Upper lobe of left lung (tissue), 6 donors: ENCODE measurements at regions not wholly inside any gene's neighbourhood (a gene's known extent, or its start where the extent isn't known, plus 50 kb on each side); places are given as distances from the start of the nearest gene placed in this dataset.

Experiments
- ATAC-seq, 2 donors: fragments of 200-7000 bp; cut with Tn5 transposase; one replicate each; pipeline ENCODE4 v1.9.1; 2022; ENCODE audit warnings: mild to moderate bottlenecking in 2 of 2, moderate library complexity in 2 of 2; ENCODE audit not compliant: low FRiP score in 2 of 2
- DNase-seq, 2 donors: peaks; one replicate each; pipeline ENCODE4 v3.0.0-alpha.2; 2019 to 2020
- H3K27ac ChIP-seq, 4 donors: fragments of 200-600 bp; sonication (generic); one replicate each; pipeline ENCODE4 v1.5.1; 2016 to 2019
- H3K27me3 ChIP-seq, 4 donors: fragments of 200-600 bp; sonication (generic); one replicate each; pipeline ENCODE4 v1.5.1; 2017 to 2019
- H3K36me3 ChIP-seq, 4 donors: fragments of 200-600 bp; sonication (generic); one replicate each; pipeline ENCODE4 v1.5.1; 2016 to 2019
- H3K4me1 ChIP-seq, 4 donors: fragments of 200-600 bp; sonication (generic); one replicate each; pipeline ENCODE4 v1.5.1; 2018 to 2019
- H3K4me3 ChIP-seq, 4 donors: fragments of 200-600 bp; sonication (generic); one replicate each; pipeline ENCODE4 v1.5.1; 2017 to 2019; ENCODE audit warnings: mild to moderate bottlenecking in 2 of 4, moderate library complexity in 1 of 4
- H3K9me3 ChIP-seq, 4 donors: fragments of 200-600 bp; sonication (generic); one replicate each; pipeline ENCODE4 v1.5.1; 2018 to 2019
- EP300 ChIP-seq, 4 donors: sonication (generic); formaldehyde crosslinking; IDR thresholded peaks; one replicate each; pipeline ENCODE4 v1.5.1; 2017; ENCODE audit warnings: antibody characterized with exemption in 4 of 4, control low read depth in 2 of 4
- POLR2A ChIP-seq, 4 donors: fragments of 450-650 bp; IDR thresholded peaks; one replicate each; pipeline ENCODE4 v1.5.1; 2016 to 2017; ENCODE audit warnings: antibody characterized with exemption in 4 of 4, mild to moderate bottlenecking in 2 of 4
- POLR2AphosphoS5 ChIP-seq, 2 donors: sonication (generic); formaldehyde crosslinking; IDR thresholded peaks; one replicate each; pipeline ENCODE4 v1.5.1; 2017; ENCODE audit warnings: antibody characterized with exemption in 2 of 2
- WGBS, 2 donors: methylation state at CpG; one replicate each; pipeline ENCODE4 v1.1.5; 2017 to 2018; 5-methylcytosine and 5-hydroxymethylcytosine counted together
- TF ChIP-seq, protein P1 (sequence below), 6 experiments: fragments of 450-650 bp in 4 of 6; fragments of 200-600 bp in 2 of 6; sonication (generic) in 2 of 6; IDR thresholded peaks; one replicate each; pipeline ENCODE4 v1.5.1; 2016 to 2019; ENCODE audit warnings: antibody characterized with exemption in 6 of 6
- donor health status: DM: no; HTN: no; CAD: no; lungs with moderate emphysema.
- donor health status: DM: no; HTN: yes; CAD: no; lungs with severe emphysema.

DNA sequence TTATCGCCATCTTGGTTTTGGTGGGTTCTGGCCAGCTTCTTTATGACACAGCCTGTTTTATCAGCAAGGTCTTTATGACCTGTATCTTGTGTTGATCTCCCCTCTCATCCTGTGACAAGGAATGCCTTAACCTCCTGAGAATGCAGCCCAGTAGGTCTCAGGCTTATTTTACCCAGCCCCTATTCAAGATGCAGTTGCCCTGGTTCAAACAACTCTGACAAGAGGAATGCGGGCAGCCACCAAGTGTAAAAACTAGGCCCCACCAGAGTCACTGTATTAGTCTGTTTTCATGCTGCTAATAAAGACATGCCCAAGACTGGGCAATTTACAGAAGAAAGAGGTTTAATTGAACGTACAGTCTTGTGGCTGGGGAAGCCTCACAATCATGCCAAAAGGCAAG is 671.3 kb downstream of the SORCS1 start:
- Histone ChIP-seq H3K4me3 (no peak overlapping the region), H3K36me3 (no peaks in the 10 kb centered on the region), H3K4me1 (no peaks in the 10 kb centered on the region), H3K27ac (no peak overlapping the region), H3K9me3 (no peaks in the 10 kb centered on the region), H3K27me3 (no peaks in the 10 kb centered on the region)
- WGBS, 2 donors, result 78 to 83% methylated on average over 3 of the region's 3 CpGs
- DNase-seq, result no peak
- no peak for ATAC-seq
- no peak for TF ChIP-seq POLR2AphosphoS5 (IDR thresholded peaks at IDR 0.05)
- TF ChIP-seq POLR2A (IDR thresholded peaks at IDR 0.05), result no peak
- no peak for TF ChIP-seq EP300 (IDR thresholded peaks at IDR 0.05)
- TF ChIP-seq, protein P1, sequence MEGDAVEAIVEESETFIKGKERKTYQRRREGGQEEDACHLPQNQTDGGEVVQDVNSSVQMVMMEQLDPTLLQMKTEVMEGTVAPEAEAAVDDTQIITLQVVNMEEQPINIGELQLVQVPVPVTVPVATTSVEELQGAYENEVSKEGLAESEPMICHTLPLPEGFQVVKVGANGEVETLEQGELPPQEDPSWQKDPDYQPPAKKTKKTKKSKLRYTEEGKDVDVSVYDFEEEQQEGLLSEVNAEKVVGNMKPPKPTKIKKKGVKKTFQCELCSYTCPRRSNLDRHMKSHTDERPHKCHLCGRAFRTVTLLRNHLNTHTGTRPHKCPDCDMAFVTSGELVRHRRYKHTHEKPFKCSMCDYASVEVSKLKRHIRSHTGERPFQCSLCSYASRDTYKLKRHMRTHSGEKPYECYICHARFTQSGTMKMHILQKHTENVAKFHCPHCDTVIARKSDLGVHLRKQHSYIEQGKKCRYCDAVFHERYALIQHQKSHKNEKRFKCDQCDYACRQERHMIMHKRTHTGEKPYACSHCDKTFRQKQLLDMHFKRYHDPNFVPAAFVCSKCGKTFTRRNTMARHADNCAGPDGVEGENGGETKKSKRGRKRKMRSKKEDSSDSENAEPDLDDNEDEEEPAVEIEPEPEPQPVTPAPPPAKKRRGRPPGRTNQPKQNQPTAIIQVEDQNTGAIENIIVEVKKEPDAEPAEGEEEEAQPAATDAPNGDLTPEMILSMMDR (IDR thresholded peaks at IDR 0.05), result no peak

DNA sequence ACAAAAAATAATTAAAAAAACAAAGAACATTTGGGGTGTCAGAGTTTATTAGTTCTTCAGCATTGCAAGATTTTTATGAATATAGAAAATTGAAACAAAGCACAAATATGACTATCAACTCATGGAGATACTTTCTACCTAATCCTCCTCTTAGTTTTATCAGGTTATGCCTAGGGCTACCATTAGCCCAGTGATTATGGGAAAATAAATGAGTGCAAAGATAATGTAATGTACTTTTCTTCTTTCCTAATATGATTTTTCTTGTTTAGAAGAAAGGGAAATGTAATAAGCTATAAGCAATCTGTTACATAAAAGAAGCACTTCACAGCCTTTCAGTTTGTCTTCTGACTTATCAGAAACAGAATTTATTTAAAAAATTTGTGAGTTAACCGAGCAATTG is 676.8 kb downstream of the SORCS1 start:
- TF ChIP-seq POLR2AphosphoS5 (IDR thresholded peaks at IDR 0.05), result no peak
- no peak for TF ChIP-seq EP300 (IDR thresholded peaks at IDR 0.05)
- no peak for TF ChIP-seq POLR2A (IDR thresholded peaks at IDR 0.05)
- TF ChIP-seq, protein P1 (IDR thresholded peaks at IDR 0.05), result no peak
- no peaks in the 10 kb centered on the region for H3K9me3 ChIP-seq
- DNase-seq (no peak), ATAC-seq (no peak)
- WGBS, 2 donors, result 58 to 83% methylated on average over 1 of the region's 1 CpG
- no peaks in the 10 kb centered on the region for H3K4me1 ChIP-seq
- H3K36me3 ChIP-seq, result no peaks in the 10 kb centered on the region
- no peaks in the 10 kb centered on the region for H3K27me3 ChIP-seq
- no peak overlapping the region for H3K27ac ChIP-seq
- H3K4me3 ChIP-seq, result no peak overlapping the region

DNA sequence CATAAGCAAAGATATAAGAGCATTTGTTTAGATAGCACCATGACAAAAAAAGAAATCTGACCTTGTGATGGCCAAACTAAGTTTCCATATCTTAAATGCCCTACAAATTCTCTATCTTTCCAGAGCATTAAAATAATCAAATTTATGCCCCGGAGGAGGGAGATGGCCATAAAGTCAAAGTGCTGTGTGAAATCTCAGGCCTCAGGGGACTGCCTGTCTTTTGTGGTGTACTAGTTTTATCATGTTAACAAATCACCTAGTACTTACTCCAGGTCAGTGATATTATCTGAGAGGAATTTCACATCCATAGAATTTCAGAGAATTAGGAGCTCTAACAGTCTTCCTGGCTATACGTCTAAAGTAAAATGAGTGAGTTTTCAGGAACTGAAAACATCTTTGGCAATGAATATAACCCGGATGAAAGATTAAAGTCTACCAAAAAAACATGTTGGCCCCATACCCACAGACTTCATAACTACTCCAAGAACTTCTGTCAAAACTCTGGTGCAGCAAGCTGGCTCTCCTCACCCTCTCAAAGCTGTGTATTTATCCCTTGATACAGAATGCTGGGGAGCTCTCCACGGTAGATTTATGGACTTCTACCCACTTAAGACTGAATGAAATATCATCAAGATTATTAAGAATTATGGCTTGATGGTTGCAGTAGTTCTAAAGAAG is 682.8 kb downstream of the SORCS1 start:
- no peak overlapping the region for H3K27ac ChIP-seq
- no peaks in the 10 kb centered on the region for H3K9me3 ChIP-seq
- H3K36me3 ChIP-seq, result no peaks in the 10 kb centered on the region
- no peaks in the 10 kb centered on the region for H3K27me3 ChIP-seq
- 68 to 70% methylated on average over 4 of the region's 4 CpGs for WGBS, 2 donors
- TF ChIP-seq POLR2AphosphoS5 (IDR thresholded peaks at IDR 0.05), result no peak
- TF ChIP-seq POLR2A (IDR thresholded peaks at IDR 0.05), result no peak
- no peak for TF ChIP-seq EP300 (IDR thresholded peaks at IDR 0.05)
- TF ChIP-seq, protein P1 (IDR thresholded peaks at IDR 0.05), result no peak
- H3K4me3 ChIP-seq, result no peak overlapping the region
- DNase-seq (no peak), ATAC-seq (no peak)
- no peaks in the 10 kb centered on the region for H3K4me1 ChIP-seq

DNA sequence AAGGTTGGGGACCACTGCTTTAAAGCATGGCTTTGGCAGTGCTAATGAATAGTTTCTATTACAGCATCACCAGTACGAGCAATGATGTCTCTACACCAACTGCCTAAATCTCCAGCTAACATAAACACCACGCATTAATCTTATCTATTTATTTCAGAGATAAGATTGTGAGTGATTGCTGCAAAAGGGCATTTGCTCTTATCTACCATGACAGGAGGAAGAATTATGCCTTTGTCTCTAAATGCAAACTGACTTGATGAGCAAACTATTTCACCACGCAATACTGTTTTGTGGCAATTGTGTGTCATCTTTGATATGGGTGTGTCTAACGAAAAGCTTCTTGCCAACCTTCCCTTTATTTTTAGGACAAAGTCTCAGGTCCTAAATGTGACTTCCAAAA is 684.9 kb downstream of the SORCS1 start:
- Histone ChIP-seq H3K4me1 (no peaks in the 10 kb centered on the region), H3K27me3 (no peaks in the 10 kb centered on the region), H3K4me3 (no peak overlapping the region), H3K36me3 (no peaks in the 10 kb centered on the region), H3K27ac (no peak overlapping the region), H3K9me3 (no peaks in the 10 kb centered on the region)
- no peak for ATAC-seq
- WGBS, 2 donors, result 64 to 71% methylated on average over 4 of the region's 4 CpGs
- DNase-seq, result no peak
- TF ChIP-seq EP300 (IDR thresholded peaks at IDR 0.05) (no peak), POLR2AphosphoS5 (IDR thresholded peaks at IDR 0.05) (no peak), POLR2A (IDR thresholded peaks at IDR 0.05) (no peak)
- TF ChIP-seq, protein P1 (IDR thresholded peaks at IDR 0.05), result no peak

DNA sequence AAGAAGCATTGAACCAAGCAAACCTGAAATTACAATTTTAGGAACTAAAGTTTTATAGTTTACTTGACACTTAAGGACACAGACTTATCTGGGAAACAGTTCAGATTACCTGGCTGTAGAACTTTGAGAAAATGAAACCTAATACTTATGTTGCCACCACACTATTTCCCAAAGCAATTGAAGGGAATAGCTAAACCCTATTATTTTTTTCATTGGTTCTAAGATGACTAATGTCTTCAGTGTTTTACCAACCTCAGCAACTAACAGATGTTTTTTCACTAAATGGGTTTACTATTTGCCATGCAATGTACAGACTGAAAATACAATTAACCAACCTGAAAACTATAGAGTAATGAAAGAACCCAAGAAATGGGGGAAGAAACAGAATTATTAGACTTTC is 689.6 kb downstream of the SORCS1 start:
- Histone ChIP-seq H3K27me3 (no peaks in the 10 kb centered on the region), H3K4me3 (no peak overlapping the region), H3K4me1 (no peaks in the 10 kb centered on the region), H3K27ac (no peak overlapping the region), H3K9me3 (no peaks in the 10 kb centered on the region), H3K36me3 (no peaks in the 10 kb centered on the region)
- DNase-seq (no peak), ATAC-seq (no peak)
- TF ChIP-seq EP300 (IDR thresholded peaks at IDR 0.05) (no peak), POLR2A (IDR thresholded peaks at IDR 0.05) (no peak)
